ENCODE measurements at regions not wholly inside any gene's neighbourhood (a gene's known extent, or its start where the extent isn't known, plus 50 kb on each side); places are given as distances from the start of the nearest gene placed in this dataset.
"Not testable (repeated sequence)": the region's sequence is repeated elsewhere in the genome, so short reads cannot be mapped to it uniquely, and the experiment has no call there.

DNA sequence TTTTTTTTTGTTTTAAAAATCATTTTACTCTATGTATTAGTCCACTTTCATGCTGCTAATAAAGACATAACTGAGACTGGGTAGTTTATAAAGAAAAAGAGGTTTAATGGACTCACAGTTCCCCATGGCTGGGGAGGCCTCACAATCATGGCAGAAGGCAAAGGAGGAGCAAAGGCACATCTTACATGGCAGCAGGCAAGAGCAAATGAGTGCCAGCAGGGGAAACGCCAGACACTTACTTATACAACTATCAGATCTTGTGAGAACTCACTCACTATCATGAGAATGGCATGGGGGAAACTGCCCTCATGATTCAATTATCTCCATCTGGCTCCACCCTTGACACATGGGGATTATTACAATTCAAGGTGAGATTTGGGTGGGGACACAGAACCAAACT lies 181.3 kb downstream of the MYLK4 start:
- not testable (repeated sequence) for H3K9me3 ChIP-seq (ENCODE audit: control insufficient read depth in 5 of 5, low read length in 5 of 5); H3K4me1 ChIP-seq (ENCODE audit: control insufficient read depth in 5 of 5, insufficient read depth in 5 of 5, low read length in 5 of 5); H3K27me3 ChIP-seq (ENCODE audit: control insufficient read depth in 5 of 5, insufficient read depth in 4 of 5, low read length in 5 of 5); H3K27ac ChIP-seq (ENCODE audit: low read depth, low read length); H3K9ac ChIP-seq (ENCODE audit: low read length in 5 of 5); H3K36me3 ChIP-seq (ENCODE audit: control insufficient read depth in 5 of 5, insufficient read depth in 5 of 5, low read length in 5 of 5); H3K4me3 ChIP-seq (ENCODE audit: low read depth in 1 of 5, low read length in 5 of 5)

DNA sequence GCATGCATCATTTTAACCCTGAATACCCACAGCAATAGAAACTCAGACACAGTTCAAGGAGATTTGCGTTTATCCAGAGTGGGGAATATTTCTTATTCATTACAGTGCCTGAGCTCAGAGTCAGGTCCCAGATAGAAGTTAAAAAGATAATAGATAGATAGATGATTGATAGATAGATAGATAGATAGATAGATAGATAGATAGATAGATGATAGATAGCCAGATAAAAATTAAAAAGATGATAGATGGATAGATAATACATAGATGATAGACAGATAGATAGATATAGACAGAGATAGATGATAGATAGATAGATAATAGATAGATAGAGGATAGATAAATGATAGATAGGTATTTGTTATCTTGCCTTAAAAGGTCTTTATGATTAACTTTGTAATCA lies 184.7 kb downstream of the MYLK4 start:
- no peak overlapping the region for H3K9ac ChIP-seq (ENCODE audit: low read length in 5 of 5)

DNA sequence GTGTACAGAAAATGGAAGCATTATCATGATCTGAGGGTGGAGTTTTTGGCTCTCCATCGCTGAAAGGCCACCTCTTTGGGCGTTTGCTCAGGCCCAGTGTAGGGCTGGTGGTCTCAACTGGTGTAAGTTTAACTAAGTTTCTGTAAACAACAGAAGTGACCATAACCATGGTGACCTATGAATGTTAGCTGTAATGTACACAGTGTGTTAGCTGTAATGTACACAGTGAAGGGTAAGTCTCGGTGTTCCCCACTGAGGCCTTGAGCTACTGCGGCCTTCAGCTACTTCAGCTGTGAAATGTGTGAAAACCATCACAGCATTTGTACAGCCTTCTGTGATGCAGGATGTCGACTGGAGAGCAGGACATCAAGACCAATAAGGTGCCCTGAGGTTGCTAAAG lies 185.2 kb downstream of the MYLK4 start:
- no peaks in the 10 kb centered on the region for H3K4me1 ChIP-seq (ENCODE audit: control insufficient read depth in 5 of 5, insufficient read depth in 5 of 5, low read length in 5 of 5)
- no peaks in the 10 kb centered on the region for H3K9me3 ChIP-seq (ENCODE audit: control insufficient read depth in 5 of 5, low read length in 5 of 5)
- no peaks in the 10 kb centered on the region for H3K36me3 ChIP-seq (ENCODE audit: control insufficient read depth in 5 of 5, insufficient read depth in 5 of 5, low read length in 5 of 5)
- no peak overlapping the region for H3K9ac ChIP-seq (ENCODE audit: low read length in 5 of 5)
- no peak overlapping the region for H3K27ac ChIP-seq (ENCODE audit: low read depth, low read length)
- H3K4me3 ChIP-seq (ENCODE audit: low read depth in 1 of 5, low read length in 5 of 5), result no peak overlapping the region
- H3K27me3 ChIP-seq (ENCODE audit: control insufficient read depth in 5 of 5, insufficient read depth in 4 of 5, low read length in 5 of 5), result peaks cover 0 to 9% (median 0%) of the 10 kb centered on the region in 5 donors

More for the DNA sequence above, 184.7 kb downstream of the MYLK4 start:
- Histone ChIP-seq H3K9me3 (ENCODE audit: control insufficient read depth in 5 of 5, low read length in 5 of 5) (no peaks in the 10 kb centered on the region), H3K27ac (ENCODE audit: low read depth, low read length) (no peak overlapping the region), H3K27me3 (ENCODE audit: control insufficient read depth in 5 of 5, insufficient read depth in 4 of 5, low read length in 5 of 5) (peaks cover 0 to 9% (median 0%) of the 10 kb centered on the region in 5 donors), H3K4me1 (ENCODE audit: control insufficient read depth in 5 of 5, insufficient read depth in 5 of 5, low read length in 5 of 5) (no peaks in the 10 kb centered on the region), H3K36me3 (ENCODE audit: control insufficient read depth in 5 of 5, insufficient read depth in 5 of 5, low read length in 5 of 5) (no peaks in the 10 kb centered on the region), H3K4me3 (ENCODE audit: low read depth in 1 of 5, low read length in 5 of 5) (no peak overlapping the region)

DNA sequence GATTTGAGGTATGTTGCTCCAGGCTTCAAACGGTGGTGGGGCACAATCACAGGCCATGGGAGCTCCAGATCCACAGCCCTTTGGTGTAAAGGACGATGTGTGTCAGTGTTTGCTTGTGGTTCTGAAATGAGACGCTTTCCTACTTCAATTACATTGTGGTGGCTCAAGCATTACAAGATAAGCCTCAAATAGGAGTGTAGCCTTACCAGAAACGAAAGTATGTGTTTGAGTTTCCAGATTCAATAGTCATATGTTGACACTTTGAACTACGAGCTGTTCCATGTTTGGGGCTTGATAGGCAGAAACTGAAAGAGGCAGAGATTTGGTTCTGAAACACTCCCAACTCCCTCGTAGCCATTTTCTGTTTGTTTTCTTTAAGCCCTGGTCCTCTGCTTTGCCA lies 187.1 kb downstream of the MYLK4 start:
- H3K4me3 ChIP-seq (ENCODE audit: low read depth in 1 of 5, low read length in 5 of 5), result no peak overlapping the region

DNA sequence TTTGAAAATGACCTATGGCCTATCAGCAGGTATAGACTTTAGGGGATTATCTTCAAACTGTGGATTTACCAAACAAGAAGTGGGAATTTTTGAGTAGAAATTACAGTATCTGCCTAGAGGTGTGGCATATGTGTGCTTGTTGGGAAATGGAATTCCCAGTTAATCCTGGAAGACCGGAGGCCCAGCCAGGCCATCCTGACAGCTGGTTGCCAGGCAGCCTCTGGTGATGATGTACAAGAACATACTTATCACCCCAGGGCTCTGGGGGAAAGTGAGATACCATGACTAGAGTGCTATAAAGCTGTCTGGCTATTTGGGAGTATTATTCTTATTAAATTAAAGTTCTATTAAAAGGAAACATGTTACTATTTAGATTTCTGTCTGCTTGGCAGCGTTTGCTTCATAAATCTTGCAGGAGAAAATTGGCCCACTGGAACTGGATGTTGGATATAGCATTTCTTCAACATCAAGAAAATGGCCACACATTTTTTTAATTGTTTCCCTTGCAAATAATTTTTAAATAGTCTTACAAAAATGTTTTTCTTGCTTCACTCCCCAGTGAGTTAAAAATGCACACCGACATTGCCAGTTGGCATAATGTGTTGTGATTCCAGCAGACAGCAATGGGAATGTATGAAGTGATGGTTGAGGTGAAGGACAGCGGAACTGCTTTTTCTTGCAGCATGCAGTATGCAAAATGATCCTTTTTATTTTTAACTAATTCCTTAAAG lies 187.8 kb downstream of the MYLK4 start:
- H3K27ac ChIP-seq (ENCODE audit: low read depth, low read length), result no peak overlapping the region
- no peaks in the 10 kb centered on the region for H3K9me3 ChIP-seq (ENCODE audit: control insufficient read depth in 5 of 5, low read length in 5 of 5)
- no peaks in the 10 kb centered on the region for H3K36me3 ChIP-seq (ENCODE audit: control insufficient read depth in 5 of 5, insufficient read depth in 5 of 5, low read length in 5 of 5)
- H3K4me1 ChIP-seq (ENCODE audit: control insufficient read depth in 5 of 5, insufficient read depth in 5 of 5, low read length in 5 of 5), result no peaks in the 10 kb centered on the region
- peaks cover 0 to 13% (median 0%) of the 10 kb centered on the region in 5 donors for H3K27me3 ChIP-seq (ENCODE audit: control insufficient read depth in 5 of 5, insufficient read depth in 4 of 5, low read length in 5 of 5)
- no peak overlapping the region for H3K9ac ChIP-seq (ENCODE audit: low read length in 5 of 5)
- no peak overlapping the region for H3K4me3 ChIP-seq (ENCODE audit: low read depth in 1 of 5, low read length in 5 of 5)

More for the DNA sequence above, 187.1 kb downstream of the MYLK4 start:
- peaks cover 0 to 9% (median 0%) of the 10 kb centered on the region in 5 donors for H3K27me3 ChIP-seq (ENCODE audit: control insufficient read depth in 5 of 5, insufficient read depth in 4 of 5, low read length in 5 of 5)
- H3K36me3 ChIP-seq (ENCODE audit: control insufficient read depth in 5 of 5, insufficient read depth in 5 of 5, low read length in 5 of 5), result no peaks in the 10 kb centered on the region
- H3K27ac ChIP-seq (ENCODE audit: low read depth, low read length), result no peak overlapping the region
- no peak overlapping the region for H3K9ac ChIP-seq (ENCODE audit: low read length in 5 of 5)
- no peaks in the 10 kb centered on the region for H3K4me1 ChIP-seq (ENCODE audit: control insufficient read depth in 5 of 5, insufficient read depth in 5 of 5, low read length in 5 of 5)
- no peaks in the 10 kb centered on the region for H3K9me3 ChIP-seq (ENCODE audit: control insufficient read depth in 5 of 5, low read length in 5 of 5)

DNA sequence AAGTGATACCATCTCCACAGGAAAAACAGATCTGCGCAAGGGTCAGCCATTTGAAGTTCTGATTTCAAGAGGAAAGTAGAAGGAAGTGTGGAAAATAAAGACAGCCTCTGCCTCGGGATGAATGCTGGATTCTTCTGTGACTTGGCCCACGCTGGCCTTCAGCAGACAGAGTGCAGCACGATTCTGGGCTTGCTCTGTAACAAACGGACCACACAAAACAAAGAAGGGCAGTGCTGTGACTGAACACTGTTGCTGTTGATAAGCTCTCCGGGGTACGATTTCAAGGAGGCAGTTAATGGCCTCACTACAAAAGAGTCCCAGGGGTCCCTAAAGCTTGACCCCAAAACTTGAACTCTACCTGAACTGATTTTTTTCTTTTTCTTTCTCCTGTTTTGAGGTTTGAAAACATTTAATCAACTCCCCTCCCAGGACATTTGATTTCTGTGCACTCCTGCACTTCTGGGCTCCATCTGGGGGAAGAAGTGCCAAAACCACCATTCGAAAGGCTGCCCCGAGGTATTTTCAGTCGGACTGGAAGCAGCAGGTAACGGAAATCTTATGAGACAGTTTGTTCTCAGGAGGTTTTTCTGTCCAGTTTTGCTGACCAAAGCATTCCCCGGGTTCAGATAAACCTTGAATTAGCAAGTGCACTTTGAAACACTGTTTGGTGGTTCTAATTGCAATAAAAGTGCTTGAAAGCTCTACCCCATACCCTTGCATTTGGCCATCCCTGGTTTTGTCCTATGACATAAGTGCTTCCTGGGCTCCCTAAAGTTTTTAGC lies 189.6 kb downstream of the MYLK4 start:
- H3K9me3 ChIP-seq (ENCODE audit: control insufficient read depth in 5 of 5, low read length in 5 of 5), result no peaks in the 10 kb centered on the region
- H3K4me3 ChIP-seq (ENCODE audit: low read depth in 1 of 5, low read length in 5 of 5), result no peak overlapping the region
- H3K4me1 ChIP-seq (ENCODE audit: control insufficient read depth in 5 of 5, insufficient read depth in 5 of 5, low read length in 5 of 5), result no peaks in the 10 kb centered on the region
- no peak overlapping the region for H3K27ac ChIP-seq (ENCODE audit: low read depth, low read length)
- peaks cover 0 to 10% (median 0%) of the 10 kb centered on the region in 5 donors for H3K27me3 ChIP-seq (ENCODE audit: control insufficient read depth in 5 of 5, insufficient read depth in 4 of 5, low read length in 5 of 5)
- H3K9ac ChIP-seq (ENCODE audit: low read length in 5 of 5), result no peak overlapping the region
- no peaks in the 10 kb centered on the region for H3K36me3 ChIP-seq (ENCODE audit: control insufficient read depth in 5 of 5, insufficient read depth in 5 of 5, low read length in 5 of 5)

DNA sequence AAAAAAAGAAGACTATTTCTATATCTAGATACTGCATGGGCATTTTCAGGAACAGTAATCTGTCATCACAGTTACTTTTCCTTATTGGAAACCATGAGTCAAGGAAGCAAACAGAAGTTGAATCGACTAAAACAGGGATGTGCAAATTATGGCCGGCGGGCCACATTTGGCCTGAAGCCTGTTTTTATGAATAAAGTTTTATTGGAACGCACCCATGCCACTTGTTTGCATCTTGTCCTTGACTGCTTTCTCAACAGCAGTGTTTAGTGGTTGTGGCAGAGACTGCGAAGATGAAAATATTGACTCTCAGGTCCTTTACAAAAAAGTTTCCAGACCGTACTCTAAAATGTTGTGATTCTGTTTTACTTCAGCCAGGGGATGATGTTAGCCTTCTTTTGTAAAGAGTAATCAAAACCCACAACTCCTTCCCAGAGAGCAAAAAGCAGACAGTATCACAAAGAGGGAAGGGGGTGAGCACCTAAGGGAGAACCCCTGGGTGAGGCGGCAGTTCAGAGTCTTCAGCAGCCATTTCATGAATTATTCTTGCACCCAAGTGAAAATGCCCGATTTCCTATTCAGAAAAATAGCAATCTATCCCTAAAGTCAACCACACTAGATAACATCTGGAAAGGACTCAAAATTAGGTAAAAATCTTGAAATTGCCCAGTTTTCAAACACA lies 190.4 kb downstream of the MYLK4 start:
- H3K36me3 ChIP-seq (ENCODE audit: control insufficient read depth in 5 of 5, insufficient read depth in 5 of 5, low read length in 5 of 5), result no peaks in the 10 kb centered on the region
- H3K9ac ChIP-seq (ENCODE audit: low read length in 5 of 5), result no peak overlapping the region
- H3K27me3 ChIP-seq (ENCODE audit: control insufficient read depth in 5 of 5, insufficient read depth in 4 of 5, low read length in 5 of 5), result peaks cover 0 to 10% (median 0%) of the 10 kb centered on the region in 5 donors
- no peak overlapping the region for H3K4me3 ChIP-seq (ENCODE audit: low read depth in 1 of 5, low read length in 5 of 5)
- H3K4me1 ChIP-seq (ENCODE audit: control insufficient read depth in 5 of 5, insufficient read depth in 5 of 5, low read length in 5 of 5), result no peaks in the 10 kb centered on the region
- H3K27ac ChIP-seq (ENCODE audit: low read depth, low read length), result no peak overlapping the region
- H3K9me3 ChIP-seq (ENCODE audit: control insufficient read depth in 5 of 5, low read length in 5 of 5), result no peaks in the 10 kb centered on the region

DNA sequence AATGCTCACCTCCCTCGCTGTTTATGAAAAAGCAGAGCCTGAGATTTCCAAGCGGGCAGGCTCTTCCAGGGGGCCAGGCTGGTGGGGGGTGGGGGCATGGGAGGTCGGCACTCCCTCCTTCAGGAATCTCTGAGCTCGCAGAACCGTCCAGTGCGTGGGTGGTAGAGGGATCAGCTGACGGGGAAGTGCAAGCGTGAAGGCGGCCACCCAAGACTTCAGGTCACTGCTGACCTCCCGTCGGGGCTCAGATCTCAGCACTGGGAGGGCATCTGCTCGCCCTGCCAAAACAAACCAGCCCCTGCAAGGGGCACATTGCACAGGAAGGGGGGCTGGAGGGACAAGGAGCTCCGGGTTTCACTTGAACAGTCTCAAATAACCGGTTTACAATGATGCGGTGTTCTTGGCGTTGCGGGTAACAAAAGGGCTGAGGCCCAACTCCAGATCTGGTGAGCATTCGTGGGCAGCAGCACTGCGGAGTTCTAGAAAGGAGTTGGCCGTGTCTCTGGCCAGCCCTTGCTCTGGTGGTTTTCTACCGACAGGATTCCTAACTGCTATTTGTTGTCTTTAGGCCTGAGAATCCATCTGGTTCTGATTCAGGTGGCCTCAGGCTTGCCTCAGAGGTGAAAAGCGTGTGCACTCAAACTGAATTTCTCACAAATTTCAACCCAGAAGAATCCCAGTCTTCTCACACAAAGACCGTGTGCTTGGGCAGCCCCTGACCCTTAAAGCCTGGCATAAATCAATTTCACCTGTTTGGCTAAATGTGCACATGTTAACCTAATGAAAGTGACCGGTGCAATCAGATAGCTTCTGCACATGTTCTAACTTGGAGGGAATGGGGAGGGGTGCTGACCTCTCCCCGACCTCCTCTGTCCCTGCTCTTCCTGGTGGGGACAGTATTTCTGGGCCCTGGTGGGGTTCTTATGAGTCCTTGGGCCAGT lies 191.6 kb downstream of the MYLK4 start:
- Histone ChIP-seq H3K4me3 (ENCODE audit: low read depth in 1 of 5, low read length in 5 of 5) (no peak overlapping the region), H3K4me1 (ENCODE audit: control insufficient read depth in 5 of 5, insufficient read depth in 5 of 5, low read length in 5 of 5) (no peaks in the 10 kb centered on the region), H3K27me3 (ENCODE audit: control insufficient read depth in 5 of 5, insufficient read depth in 4 of 5, low read length in 5 of 5) (peaks cover 0 to 10% (median 0%) of the 10 kb centered on the region in 5 donors), H3K27ac (ENCODE audit: low read depth, low read length) (no peak overlapping the region), H3K9ac (ENCODE audit: low read length in 5 of 5) (no peak overlapping the region), H3K9me3 (ENCODE audit: control insufficient read depth in 5 of 5, low read length in 5 of 5) (no peaks in the 10 kb centered on the region), H3K36me3 (ENCODE audit: control insufficient read depth in 5 of 5, insufficient read depth in 5 of 5, low read length in 5 of 5) (no peaks in the 10 kb centered on the region)

DNA sequence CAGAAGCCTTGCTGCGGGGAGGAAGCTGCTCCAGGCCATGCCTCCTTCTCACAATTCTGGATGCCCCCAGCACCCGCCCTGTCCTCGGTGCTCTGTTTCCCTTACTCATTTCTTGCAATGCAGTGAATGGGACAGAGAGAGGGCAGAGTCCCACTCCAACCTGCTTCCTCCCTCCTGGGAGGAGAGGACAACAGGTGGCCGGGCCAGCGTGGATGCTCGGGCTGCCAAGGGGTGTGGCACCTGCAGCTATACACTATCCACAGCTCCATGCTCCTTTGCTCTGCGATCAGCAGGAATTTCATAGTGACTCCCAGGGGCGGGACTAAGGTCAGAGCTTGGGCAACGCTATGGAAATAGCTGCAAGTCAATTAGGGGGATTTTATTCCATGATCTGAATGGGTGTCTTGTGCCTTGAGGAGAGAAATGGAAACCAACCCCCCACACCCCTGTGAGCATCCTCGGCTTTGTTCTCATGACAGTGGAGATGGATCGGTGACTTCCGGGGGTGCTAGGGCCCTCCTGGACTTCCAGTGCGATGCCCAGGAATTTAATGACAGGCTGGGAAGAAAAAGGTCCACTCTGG lies 192.5 kb downstream of the MYLK4 start:
- no peak overlapping the region for H3K27ac ChIP-seq (ENCODE audit: low read depth, low read length)
- H3K4me1 ChIP-seq (ENCODE audit: control insufficient read depth in 5 of 5, insufficient read depth in 5 of 5, low read length in 5 of 5), result no peaks in the 10 kb centered on the region
- peaks cover 0 to 10% (median 0%) of the 10 kb centered on the region in 5 donors for H3K27me3 ChIP-seq (ENCODE audit: control insufficient read depth in 5 of 5, insufficient read depth in 4 of 5, low read length in 5 of 5)
- H3K9me3 ChIP-seq (ENCODE audit: control insufficient read depth in 5 of 5, low read length in 5 of 5), result no peaks in the 10 kb centered on the region
- H3K9ac ChIP-seq (ENCODE audit: low read length in 5 of 5), result no peak overlapping the region
- H3K4me3 ChIP-seq (ENCODE audit: low read depth in 1 of 5, low read length in 5 of 5), result no peak overlapping the region
- no peaks in the 10 kb centered on the region for H3K36me3 ChIP-seq (ENCODE audit: control insufficient read depth in 5 of 5, insufficient read depth in 5 of 5, low read length in 5 of 5)

Data from subcutaneous abdominal adipose tissue (tissue), 5 donors.